SJCRH30 (cell line): ENCODE measurements at regions not wholly inside any gene's neighbourhood (a gene's known extent, or its start where the extent isn't known, plus 50 kb on each side); places are given as distances from the start of the nearest gene placed in this dataset.

Experiments used
- DNase-seq, 2 experiments: peaks; one replicate each; pipeline ENCODE4 v3.0.0-alpha.2; 2015 to 2020
- H3K27ac ChIP-seq: fragments of 250-450 bp; sonication (Bioruptor Pico); 2 replicates; pipeline ENCODE4 v1.5.1; 2020; ENCODE audit warnings: mild to moderate bottlenecking, moderate library complexity
- H3K27me3 ChIP-seq: fragments of 250-450 bp; sonication (Bioruptor Pico); 2 replicates; pipeline ENCODE4 v1.5.1; 2020; ENCODE audit warnings: mild to moderate bottlenecking, moderate library complexity
- H3K36me3 ChIP-seq: fragments of 250-450 bp; sonication (Bioruptor Pico); 2 replicates; pipeline ENCODE4 v1.5.1; 2020; ENCODE audit warnings: mild to moderate bottlenecking, moderate library complexity
- H3K4me1 ChIP-seq: fragments of 250-450 bp; sonication (Bioruptor Pico); 2 replicates; pipeline ENCODE4 v1.5.1; 2020; ENCODE audit warnings: mild to moderate bottlenecking, moderate library complexity
- H3K4me3 ChIP-seq: fragments of 250-450 bp; sonication (Bioruptor Pico); 2 replicates; pipeline ENCODE4 v1.5.1; 2020; ENCODE audit warnings: mild to moderate bottlenecking, moderate library complexity
- H3K9me3 ChIP-seq: fragments of 250-450 bp; sonication (Bioruptor Pico); replicated peaks from 2 replicates; pipeline ENCODE4 v1.5.1; 2020; ENCODE audit warnings: mild to moderate bottlenecking, moderate library complexity

DNA sequence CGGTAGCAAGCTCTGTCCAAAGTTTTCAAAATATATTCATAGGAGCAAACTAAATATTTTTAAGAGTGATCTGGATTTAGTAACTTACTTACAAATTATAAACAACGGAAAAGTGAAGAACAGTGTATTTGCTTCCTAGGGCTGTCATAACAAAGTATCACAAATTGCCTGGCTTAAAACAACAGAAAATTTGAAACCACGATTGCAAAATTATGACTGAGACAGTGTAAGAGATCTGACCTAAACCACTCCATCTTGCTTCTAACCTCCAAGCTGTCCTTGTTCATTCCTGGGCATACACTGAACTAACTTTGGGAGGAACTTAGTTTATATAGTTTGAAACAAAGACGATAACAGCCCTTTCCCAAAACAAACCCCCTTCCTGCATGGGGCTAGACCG is 202.0 kb upstream of the CDH6 start:
- DNase-seq = no peak
- Histone ChIP-seq H3K4me3 (no peak overlapping the region), H3K27ac (no peak overlapping the region), H3K9me3 (no peaks in the 10 kb centered on the region), H3K27me3 (no peaks in the 10 kb centered on the region), H3K36me3 (no peaks in the 10 kb centered on the region), H3K4me1 (no peaks in the 10 kb centered on the region)

- no peak overlapping the region for H3K4me3 ChIP-seq
- no peaks in the 10 kb centered on the region; the same call in 1 of the 2 replicates for H3K27me3 ChIP-seq
- no peak overlapping the region for H3K27ac ChIP-seq
- H3K36me3 ChIP-seq = no peaks in the 10 kb centered on the region
- no peaks in the 10 kb centered on the region for H3K4me1 ChIP-seq
- no peak for DNase-seq
- no peaks in the 10 kb centered on the region for H3K9me3 ChIP-seq
Measured at GRCh38 chr5:30981576-30981975, 211.9 kb upstream of the CDH6 start.

DNA sequence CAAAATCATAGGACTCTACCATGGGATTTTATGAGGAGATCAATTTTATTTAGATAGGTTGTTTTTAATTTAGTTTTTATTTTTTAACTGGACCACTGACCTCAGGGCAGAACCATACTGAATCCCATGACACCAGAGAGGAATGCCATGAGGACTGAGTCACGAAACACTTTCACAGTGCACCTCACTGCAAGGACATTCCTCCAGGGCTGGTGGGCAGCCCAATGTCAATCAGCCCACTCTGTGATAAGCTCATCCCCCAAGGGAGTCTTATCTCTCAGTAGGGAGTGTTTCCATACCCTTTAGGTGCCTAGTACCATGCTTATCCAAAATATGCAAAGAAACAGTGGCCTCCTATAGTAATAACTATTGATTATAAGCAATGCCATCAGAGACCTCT is 224.5 kb upstream of the CDH6 start:
- DNase-seq = no peak
- Histone ChIP-seq H3K4me1 (no peaks in the 10 kb centered on the region), H3K27me3 (peaks cover under 1% of the 10 kb centered on the region)

GRCh38 chr5:30960036-30960435 is 233.4 kb upstream of the CDH6 start:
- Histone ChIP-seq H3K9me3 (no peaks in the 10 kb centered on the region), H3K4me3 (no peak overlapping the region), H3K36me3 (no peaks in the 10 kb centered on the region), H3K27ac (no peak overlapping the region), H3K4me1 (no peaks in the 10 kb centered on the region), H3K27me3 (no peaks in the 10 kb centered on the region)
- no peak for DNase-seq

More for the DNA sequence above, 224.5 kb upstream of the CDH6 start:
- Histone ChIP-seq H3K9me3 (no peaks in the 10 kb centered on the region), H3K27ac (no peak overlapping the region), H3K36me3 (no peaks in the 10 kb centered on the region), H3K4me3 (no peak overlapping the region)

- no peak for DNase-seq
- H3K27ac ChIP-seq = no peak overlapping the region
- no peak overlapping the region for H3K4me3 ChIP-seq
- no peaks in the 10 kb centered on the region for H3K4me1 ChIP-seq
- H3K9me3 ChIP-seq = no peaks in the 10 kb centered on the region
- no peaks in the 10 kb centered on the region for H3K27me3 ChIP-seq
- H3K36me3 ChIP-seq = no peaks in the 10 kb centered on the region
Measured at GRCh38 chr5:30959238-30959637, 234.2 kb upstream of the CDH6 start.

GRCh38 chr5:30957591-30957990 is 235.9 kb upstream of the CDH6 start:
- H3K27ac ChIP-seq = no peak overlapping the region
- H3K27me3 ChIP-seq = no peaks in the 10 kb centered on the region
- H3K9me3 ChIP-seq = no peaks in the 10 kb centered on the region
- DNase-seq = no peak
- H3K4me3 ChIP-seq = no peak overlapping the region
- H3K36me3 ChIP-seq = no peaks in the 10 kb centered on the region
- no peaks in the 10 kb centered on the region for H3K4me1 ChIP-seq

- H3K4me1 ChIP-seq = no peaks in the 10 kb centered on the region
- no peak overlapping the region for H3K27ac ChIP-seq
- no peak for DNase-seq
- no peak overlapping the region for H3K4me3 ChIP-seq
- no peaks in the 10 kb centered on the region for H3K36me3 ChIP-seq
- no peaks in the 10 kb centered on the region for H3K27me3 ChIP-seq
- H3K9me3 ChIP-seq = no peaks in the 10 kb centered on the region
Measured at GRCh38 chr5:30956251-30956650, 237.2 kb upstream of the CDH6 start.

GRCh38 chr5:30937070-30937469 is 256.4 kb upstream of the CDH6 start:
- Histone ChIP-seq H3K36me3 (no peaks in the 10 kb centered on the region), H3K4me3 (no peak overlapping the region), H3K4me1 (peaks cover 10% of the 10 kb centered on the region; the same call in 1 of the 2 replicates), H3K27me3 (no peaks in the 10 kb centered on the region), H3K9me3 (no peaks in the 10 kb centered on the region), H3K27ac (no peak overlapping the region)
- no peak for DNase-seq

DNA sequence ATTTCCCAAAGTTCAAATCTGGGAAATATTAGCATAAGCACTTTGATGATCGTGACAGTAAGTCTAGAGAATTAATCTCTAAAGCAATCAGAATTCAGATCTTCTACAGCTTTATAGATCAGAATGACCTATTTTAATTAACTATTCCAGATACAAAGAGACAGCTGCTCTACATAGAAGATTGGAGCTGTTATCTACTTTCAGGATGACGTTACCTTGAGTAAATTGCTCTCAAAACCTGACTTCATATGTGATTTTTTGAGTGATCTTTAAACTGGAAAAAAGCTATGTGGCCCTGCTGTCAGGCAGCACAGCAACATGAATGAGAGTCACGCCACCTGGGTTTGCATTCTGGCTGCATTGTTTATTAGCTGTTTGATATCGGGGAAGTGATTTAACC is 259.9 kb upstream of the CDH6 start:
- Histone ChIP-seq H3K36me3 (no peaks in the 10 kb centered on the region), H3K27me3 (no peaks in the 10 kb centered on the region), H3K4me3 (no peak overlapping the region), H3K9me3 (no peaks in the 10 kb centered on the region), H3K4me1 (no peaks in the 10 kb centered on the region), H3K27ac (no peak overlapping the region)
- DNase-seq = no peak

GRCh38 chr5:30932273-30933017 is 261.0 kb upstream of the CDH6 start:
- Histone ChIP-seq H3K36me3 (no peaks in the 10 kb centered on the region), H3K9me3 (no peaks in the 10 kb centered on the region), H3K4me3 (no peak overlapping the region), H3K27ac (no peak overlapping the region), H3K27me3 (no peaks in the 10 kb centered on the region), H3K4me1 (no peaks in the 10 kb centered on the region)
- DNase-seq = no peak

- Histone ChIP-seq H3K4me1 (no peaks in the 10 kb centered on the region), H3K9me3 (no peaks in the 10 kb centered on the region), H3K27me3 (no peaks in the 10 kb centered on the region), H3K4me3 (no peak overlapping the region), H3K36me3 (no peaks in the 10 kb centered on the region), H3K27ac (no peak overlapping the region)
- no peak for DNase-seq
Measured at GRCh38 chr5:30930736-30931135, 262.8 kb upstream of the CDH6 start.

GRCh38 chr5:30928956-30929355 is 264.5 kb upstream of the CDH6 start:
- no peaks in the 10 kb centered on the region for H3K27me3 ChIP-seq

DNA sequence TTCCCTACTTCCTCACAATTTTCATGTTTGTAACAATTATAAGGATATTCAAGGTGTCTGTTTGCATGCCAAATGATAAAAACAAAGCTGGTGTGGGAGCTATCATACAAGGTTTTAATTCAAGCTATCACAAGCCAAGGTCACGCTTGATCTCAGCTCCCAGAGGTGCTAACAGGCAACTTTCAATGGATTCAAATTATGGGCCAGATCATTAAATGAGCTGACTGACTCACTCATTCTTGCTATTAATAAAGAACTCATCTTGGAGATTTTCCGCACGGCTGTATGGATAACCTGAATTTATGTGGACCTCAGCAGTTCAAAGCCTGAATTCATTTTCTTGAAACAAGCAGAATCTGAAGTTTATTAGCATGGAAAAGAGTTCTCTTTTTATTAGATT is 267.3 kb upstream of the CDH6 start:
- DNase-seq = no peak
- H3K9me3 ChIP-seq = no peaks in the 10 kb centered on the region
- no peak overlapping the region for H3K27ac ChIP-seq
- H3K4me3 ChIP-seq = no peak overlapping the region
- no peaks in the 10 kb centered on the region for H3K4me1 ChIP-seq
- no peaks in the 10 kb centered on the region for H3K27me3 ChIP-seq
- H3K36me3 ChIP-seq = no peaks in the 10 kb centered on the region

More at GRCh38 chr5:30928956-30929355, 264.5 kb upstream of the CDH6 start:
- Histone ChIP-seq H3K36me3 (no peaks in the 10 kb centered on the region), H3K4me3 (no peak overlapping the region), H3K9me3 (no peaks in the 10 kb centered on the region), H3K27ac (no peak overlapping the region), H3K4me1 (no peaks in the 10 kb centered on the region)
- no peak for DNase-seq

DNA sequence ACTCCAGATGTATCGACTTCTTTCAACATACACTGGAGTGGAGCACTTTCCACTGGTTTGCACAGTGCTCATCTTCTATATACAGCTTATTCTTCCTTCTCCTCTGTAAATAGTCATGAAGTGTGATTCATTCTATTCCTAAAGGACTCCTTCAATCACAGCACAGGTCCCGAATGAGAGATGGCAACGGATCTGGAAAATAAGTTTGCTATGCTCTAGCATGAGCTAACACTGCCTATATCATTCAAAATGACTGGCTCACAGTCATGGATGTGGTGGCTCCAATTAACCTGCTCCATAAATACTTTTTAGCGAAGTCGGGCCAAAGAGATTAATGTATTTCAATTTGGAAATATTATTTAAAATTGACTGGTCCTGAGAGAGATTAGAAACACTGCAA is 272.1 kb upstream of the CDH6 start:
- Histone ChIP-seq H3K27ac (no peak overlapping the region), H3K27me3 (no peaks in the 10 kb centered on the region), H3K4me1 (no peaks in the 10 kb centered on the region), H3K9me3 (no peaks in the 10 kb centered on the region), H3K36me3 (no peaks in the 10 kb centered on the region), H3K4me3 (no peak overlapping the region)
- DNase-seq = no peak

GRCh38 chr5:30918171-30918570 is 275.3 kb upstream of the CDH6 start:
- H3K9me3 ChIP-seq = no peaks in the 10 kb centered on the region
- H3K36me3 ChIP-seq = no peaks in the 10 kb centered on the region
- no peak overlapping the region for H3K4me3 ChIP-seq
- no peaks in the 10 kb centered on the region for H3K4me1 ChIP-seq
- DNase-seq = no peak
- no peaks in the 10 kb centered on the region for H3K27me3 ChIP-seq
- no peak overlapping the region for H3K27ac ChIP-seq

DNA sequence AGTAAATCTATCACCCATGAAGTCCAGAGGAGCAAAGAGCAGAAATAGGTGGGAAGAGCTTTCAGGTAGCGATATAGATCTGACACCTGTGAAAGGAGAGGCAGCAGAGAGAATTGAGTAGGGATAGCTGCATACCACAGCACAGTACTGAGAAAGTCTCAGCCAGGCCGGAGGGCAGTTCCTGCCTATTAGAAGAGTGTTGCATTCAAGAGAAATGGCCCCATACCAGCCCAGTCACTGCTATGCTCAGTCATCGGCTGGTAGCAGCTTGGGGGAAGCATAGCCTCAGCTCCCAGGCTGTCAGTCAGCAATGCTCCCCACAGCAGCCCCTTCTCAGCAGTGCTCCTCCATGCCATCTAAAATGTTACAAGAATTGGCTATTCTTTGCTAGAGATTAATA is 285.1 kb upstream of the CDH6 start:
- Histone ChIP-seq H3K36me3 (no peaks in the 10 kb centered on the region), H3K4me3 (no peak overlapping the region), H3K27me3 (no peaks in the 10 kb centered on the region), H3K27ac (no peak overlapping the region), H3K9me3 (no peaks in the 10 kb centered on the region), H3K4me1 (no peaks in the 10 kb centered on the region)
- DNase-seq = no peak
